Adipocyte (in vitro differentiated cells): ENCODE measurements at regions not wholly inside any gene's neighbourhood (a gene's known extent, or its start where the extent isn't known, plus 50 kb on each side); places are given as distances from the start of the nearest gene placed in this dataset.

ENCODE experiments used
- DNase-seq: peaks from one replicate; pipeline ENCODE4 v3.0.0-alpha.2; 2015; ENCODE audit warnings: low read depth
- H3K27me3 ChIP-seq: replicated peaks from 2 replicates; pipeline ENCODE4 v1.7.0; 2013; ENCODE audit warnings: mild to moderate bottlenecking, low read length, moderate library complexity; ENCODE audit not compliant: control insufficient read depth, insufficient read depth
- H3K36me3 ChIP-seq: 2 replicates; pipeline ENCODE4 v1.7.0; 2013; ENCODE audit warnings: low read length, mild to moderate bottlenecking, moderate library complexity; ENCODE audit not compliant: control insufficient read depth, insufficient read depth, severe bottlenecking
- H3K4me1 ChIP-seq: 2 replicates; pipeline ENCODE4 v1.7.0; 2013; ENCODE audit warnings: mild to moderate bottlenecking, low read length, moderate library complexity; ENCODE audit not compliant: control insufficient read depth, insufficient read depth
- H3K4me3 ChIP-seq: 2 replicates; pipeline ENCODE4 v1.7.0; 2013; ENCODE audit warnings: mild to moderate bottlenecking, low read length, moderate library complexity
- H3K9ac ChIP-seq: 2 replicates; pipeline ENCODE4 v1.7.0; 2013; ENCODE audit warnings: mild to moderate bottlenecking, low read length, moderate library complexity
- H3K9me3 ChIP-seq: 2 replicates; pipeline ENCODE4 v1.7.0; 2013; ENCODE audit warnings: mild to moderate bottlenecking, low read length, moderate library complexity; ENCODE audit not compliant: control insufficient read depth

DNA sequence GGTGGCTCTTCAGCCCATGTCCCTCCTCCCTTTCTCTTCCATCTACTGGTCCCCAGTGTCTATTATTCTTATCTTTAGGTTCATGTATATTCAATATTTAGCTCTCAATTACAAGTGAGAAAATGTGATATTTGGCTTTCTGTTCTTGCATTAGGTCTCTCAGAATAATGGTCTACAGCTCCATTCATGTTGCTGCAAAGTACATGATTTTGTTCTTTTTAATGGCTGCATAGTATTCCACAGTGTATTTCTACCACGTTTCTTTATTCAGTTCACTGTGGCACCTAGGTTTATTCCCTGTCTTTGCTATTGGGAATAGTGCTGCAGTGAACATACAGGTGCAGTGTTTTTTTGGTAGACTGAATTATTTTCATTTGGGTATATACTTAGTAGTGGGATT, 1308.8 kb downstream of the EFNA5 start:
- no peak overlapping the region for H3K9ac ChIP-seq
- no peaks in the 10 kb centered on the region for H3K36me3 ChIP-seq
- DNase-seq, result no peak
- no peaks in the 10 kb centered on the region for H3K4me1 ChIP-seq
- H3K4me3 ChIP-seq, result no peak overlapping the region
- no peaks in the 10 kb centered on the region for H3K27me3 ChIP-seq
- peaks cover 4% of the 10 kb centered on the region for H3K9me3 ChIP-seq

DNA sequence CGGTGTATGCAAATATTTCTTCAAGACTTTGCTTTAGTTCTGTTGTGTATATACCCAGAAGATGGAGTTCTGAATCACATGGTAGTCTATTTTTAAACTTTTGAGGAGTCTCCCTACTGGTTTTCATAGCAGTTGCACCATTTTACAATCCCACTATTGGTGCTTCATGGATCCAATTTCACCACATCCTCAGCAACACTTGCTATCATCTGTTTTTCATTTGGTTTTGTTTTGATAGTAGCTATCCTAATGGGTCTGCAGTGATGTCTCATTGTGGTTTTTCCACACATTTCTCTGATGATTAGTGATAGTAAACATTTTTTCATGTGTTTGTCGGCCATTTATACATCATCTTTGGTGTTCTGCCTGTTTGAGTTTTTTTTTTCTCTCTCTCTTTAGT, 1339.3 kb downstream of the EFNA5 start:
- no peaks in the 10 kb centered on the region for H3K4me1 ChIP-seq
- peak; percentile 76 for DNase-seq
- H3K36me3 ChIP-seq, result no peaks in the 10 kb centered on the region
- H3K27me3 ChIP-seq, result no peaks in the 10 kb centered on the region
- no peaks in the 10 kb centered on the region for H3K9me3 ChIP-seq
- no peak overlapping the region for H3K9ac ChIP-seq
- H3K4me3 ChIP-seq, result no peak overlapping the region

DNA sequence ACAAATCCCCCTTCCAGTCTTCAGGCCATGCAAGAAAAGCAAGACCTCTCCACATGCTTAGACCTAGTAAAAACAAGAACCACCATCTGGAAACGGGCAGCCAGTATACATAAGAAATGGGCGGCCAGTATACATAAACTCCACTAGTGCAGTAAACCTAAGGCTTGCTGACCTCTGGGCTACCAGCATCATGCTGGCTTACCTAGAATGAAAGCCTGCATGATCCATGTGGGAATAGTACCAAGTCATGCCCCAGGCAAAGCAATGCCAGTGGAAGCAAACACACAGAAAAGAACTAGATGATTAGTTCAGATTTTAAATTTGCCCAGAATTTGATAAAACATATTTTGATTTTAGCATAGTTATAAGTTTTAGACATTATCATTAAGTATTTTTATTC, 1346.4 kb downstream of the EFNA5 start:
- Histone ChIP-seq H3K9ac (no peak overlapping the region), H3K9me3 (no peaks in the 10 kb centered on the region), H3K27me3 (peaks cover 3% of the 10 kb centered on the region), H3K4me3 (no peak overlapping the region), H3K36me3 (no peaks in the 10 kb centered on the region), H3K4me1 (no peaks in the 10 kb centered on the region)
- DNase-seq, result no peak

DNA sequence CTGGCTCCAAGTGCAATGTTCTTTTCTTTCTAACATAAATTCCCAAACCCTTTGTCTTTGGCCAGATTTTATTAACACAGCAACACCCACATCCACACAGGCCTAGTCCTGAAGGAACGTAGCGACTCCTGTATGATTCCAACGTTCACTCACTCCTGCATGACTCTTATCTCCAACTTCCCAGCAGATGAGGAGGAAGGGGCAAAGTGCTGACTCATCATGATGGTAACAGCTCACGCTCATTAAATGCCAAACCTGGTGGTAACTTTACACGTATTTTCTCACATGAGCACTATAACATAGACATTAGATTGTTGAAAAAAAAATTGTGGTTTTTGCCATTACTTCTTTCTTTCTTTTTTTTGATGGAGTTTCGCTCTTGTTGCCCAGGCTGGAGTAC, 1349.5 kb downstream of the EFNA5 start:
- no peaks in the 10 kb centered on the region for H3K36me3 ChIP-seq
- no peak overlapping the region for H3K9ac ChIP-seq
- no peak overlapping the region for H3K4me3 ChIP-seq
- peaks cover 3% of the 10 kb centered on the region for H3K27me3 ChIP-seq
- peaks cover 3% of the 10 kb centered on the region for H3K9me3 ChIP-seq
- no peaks in the 10 kb centered on the region for H3K4me1 ChIP-seq
- DNase-seq, result no peak

DNA sequence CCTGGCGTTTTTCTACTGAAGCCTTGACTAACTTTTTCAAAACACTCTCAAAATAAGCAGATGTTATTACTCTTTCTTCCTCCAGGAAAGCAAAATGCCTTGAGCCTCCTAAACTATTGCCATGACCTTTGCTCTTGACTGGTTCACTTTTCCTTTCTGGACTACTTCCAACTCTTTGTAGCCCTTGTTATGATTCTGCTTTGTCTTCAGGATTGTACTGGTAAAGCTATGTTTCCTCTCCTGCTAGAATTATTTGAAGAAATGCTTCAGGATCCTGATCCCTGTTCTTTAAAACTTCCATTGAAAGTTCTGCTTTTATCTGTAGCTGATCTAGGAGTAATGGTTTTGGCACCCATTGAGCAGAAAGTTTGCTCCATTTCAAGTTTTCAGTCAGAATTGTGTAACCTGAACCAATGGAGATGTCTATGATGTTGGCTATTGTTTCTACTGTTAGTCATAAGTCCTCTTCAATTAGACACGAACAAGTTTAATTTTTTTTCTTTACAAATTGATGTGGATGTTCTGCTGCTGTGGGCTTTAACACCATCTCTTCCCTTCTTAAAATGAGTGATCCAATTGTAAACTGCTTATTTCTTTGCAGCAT, 1356.4 kb downstream of the EFNA5 start:
- no peaks in the 10 kb centered on the region for H3K27me3 ChIP-seq
- no peak overlapping the region for H3K9ac ChIP-seq
- peaks cover 3% of the 10 kb centered on the region for H3K9me3 ChIP-seq
- H3K4me3 ChIP-seq, result no peak overlapping the region
- peak; percentile 64 for DNase-seq
- H3K36me3 ChIP-seq, result no peaks in the 10 kb centered on the region
- peaks cover 7% of the 10 kb centered on the region for H3K4me1 ChIP-seq

DNA sequence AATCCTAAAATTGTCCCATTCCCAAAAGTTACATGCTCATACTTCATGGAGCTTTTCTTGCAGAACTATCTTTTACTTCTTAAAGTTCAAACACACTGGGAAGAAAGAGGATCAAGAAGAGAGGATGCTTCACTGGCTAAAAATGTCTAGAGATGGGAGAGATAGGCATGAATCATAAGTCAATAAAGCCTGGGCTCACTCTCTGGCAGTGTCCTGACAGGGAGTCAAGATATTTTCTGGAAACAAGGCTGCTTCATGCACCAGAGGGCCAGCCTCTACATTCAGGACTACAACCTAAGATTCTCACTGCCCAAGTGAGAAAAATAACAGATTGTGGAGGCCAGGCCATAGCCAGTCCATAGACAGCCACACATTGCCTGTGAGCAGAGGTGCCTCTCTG, 1358.4 kb downstream of the EFNA5 start:
- Histone ChIP-seq H3K4me1 (peaks cover 7% of the 10 kb centered on the region), H3K9ac (no peak overlapping the region), H3K36me3 (no peaks in the 10 kb centered on the region), H3K9me3 (no peaks in the 10 kb centered on the region), H3K27me3 (no peaks in the 10 kb centered on the region), H3K4me3 (no peak overlapping the region)
- DNase-seq, result peak; percentile 72

DNA sequence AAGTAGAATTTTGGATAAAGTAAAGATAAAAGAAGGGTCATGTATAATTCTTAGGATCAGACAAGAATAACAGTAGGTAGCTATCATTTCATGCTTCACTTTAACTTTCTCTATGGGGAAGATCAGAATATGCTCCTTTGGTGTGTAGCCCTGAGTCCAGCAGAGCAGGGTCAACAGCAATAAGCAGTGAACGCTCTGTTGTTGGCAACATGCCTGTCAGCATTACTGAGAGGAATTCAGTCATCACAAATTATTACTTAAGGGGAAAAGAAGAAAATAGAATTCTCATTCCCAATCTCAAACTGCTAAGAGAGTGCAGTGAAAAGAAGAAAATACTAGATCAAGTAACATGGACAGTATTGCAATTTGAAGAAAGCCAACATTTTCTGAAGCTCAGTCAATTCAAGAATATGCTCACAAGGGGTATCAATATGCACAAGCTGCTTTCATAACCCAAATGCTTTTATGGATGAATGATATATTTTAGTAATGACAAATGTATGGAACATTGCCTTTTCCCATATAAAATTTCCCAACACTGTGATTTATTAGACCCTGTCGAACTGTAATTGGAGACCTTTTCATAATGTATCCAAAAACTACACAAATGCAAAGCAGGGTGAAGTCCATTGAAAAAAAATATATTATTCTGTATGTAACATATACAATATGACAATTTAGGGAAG, 1359.4 kb downstream of the EFNA5 start:
- no peak overlapping the region for H3K4me3 ChIP-seq
- peak; percentile 61 for DNase-seq
- H3K9ac ChIP-seq, result no peak overlapping the region
- no peaks in the 10 kb centered on the region for H3K9me3 ChIP-seq
- no peaks in the 10 kb centered on the region for H3K27me3 ChIP-seq
- no peaks in the 10 kb centered on the region for H3K36me3 ChIP-seq
- peaks cover 7% of the 10 kb centered on the region for H3K4me1 ChIP-seq

DNA sequence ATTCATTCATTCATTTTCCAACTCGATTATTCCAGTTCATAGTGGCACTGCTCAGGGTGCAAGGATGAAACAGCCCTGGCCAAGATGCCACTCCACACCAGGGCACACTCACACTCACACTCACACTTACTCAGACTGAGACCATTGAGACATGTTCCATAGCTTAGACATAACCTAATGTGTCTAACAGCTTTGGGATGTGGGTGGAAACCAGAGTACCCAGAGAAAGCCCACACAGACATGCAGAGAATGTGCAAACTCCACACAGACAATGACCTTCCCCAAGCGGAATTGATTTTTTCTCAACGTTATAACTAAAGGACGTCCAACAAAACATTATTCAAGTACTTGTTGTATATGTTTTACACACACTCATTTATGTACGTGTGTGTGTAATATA, 1363.5 kb downstream of the EFNA5 start:
- Histone ChIP-seq H3K27me3 (no peaks in the 10 kb centered on the region), H3K9me3 (no peaks in the 10 kb centered on the region)

DNA sequence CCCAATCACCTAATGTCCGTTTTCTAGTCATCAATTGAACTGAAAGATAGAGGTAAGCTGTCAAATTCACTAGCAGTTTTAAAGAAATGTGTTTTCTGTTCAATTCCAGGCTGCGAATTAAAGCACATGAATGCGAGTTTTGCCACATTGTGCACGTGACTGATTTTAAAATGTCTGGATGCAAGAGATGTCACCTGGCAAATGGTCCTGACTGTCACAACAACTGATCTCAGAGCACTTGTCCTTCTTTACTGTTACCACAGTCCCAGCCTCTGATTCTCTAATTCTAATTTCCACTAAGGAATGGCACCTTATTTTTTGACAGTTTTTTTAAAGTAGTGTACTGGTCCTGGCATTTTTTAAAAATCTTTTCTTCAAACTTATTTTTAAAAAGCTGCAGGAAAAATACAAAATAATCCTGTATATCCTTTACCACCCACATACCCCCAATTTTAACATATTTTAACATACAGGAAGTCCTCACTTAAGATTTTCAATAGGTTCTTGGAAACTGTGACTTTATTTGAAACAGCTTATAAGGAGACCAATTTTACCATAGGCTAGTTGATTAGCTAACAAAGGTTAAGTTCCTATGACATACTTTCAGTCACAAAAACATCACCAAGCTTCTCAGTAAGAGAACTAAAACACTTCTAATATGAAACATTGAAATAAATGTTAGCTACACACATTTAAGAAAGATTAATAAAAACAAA, 1364.3 kb downstream of the EFNA5 start:
- no peaks in the 10 kb centered on the region for H3K36me3 ChIP-seq
- DNase-seq, result no peak
- H3K4me1 ChIP-seq, result no peaks in the 10 kb centered on the region
- no peak overlapping the region for H3K9ac ChIP-seq
- H3K9me3 ChIP-seq, result no peaks in the 10 kb centered on the region
- no peak overlapping the region for H3K4me3 ChIP-seq
- H3K27me3 ChIP-seq, result no peaks in the 10 kb centered on the region

More for the DNA sequence above, 1363.5 kb downstream of the EFNA5 start:
- DNase-seq, result no peak
- H3K4me3 ChIP-seq, result no peak overlapping the region
- no peak overlapping the region for H3K9ac ChIP-seq
- no peaks in the 10 kb centered on the region for H3K36me3 ChIP-seq
- H3K4me1 ChIP-seq, result no peaks in the 10 kb centered on the region

DNA sequence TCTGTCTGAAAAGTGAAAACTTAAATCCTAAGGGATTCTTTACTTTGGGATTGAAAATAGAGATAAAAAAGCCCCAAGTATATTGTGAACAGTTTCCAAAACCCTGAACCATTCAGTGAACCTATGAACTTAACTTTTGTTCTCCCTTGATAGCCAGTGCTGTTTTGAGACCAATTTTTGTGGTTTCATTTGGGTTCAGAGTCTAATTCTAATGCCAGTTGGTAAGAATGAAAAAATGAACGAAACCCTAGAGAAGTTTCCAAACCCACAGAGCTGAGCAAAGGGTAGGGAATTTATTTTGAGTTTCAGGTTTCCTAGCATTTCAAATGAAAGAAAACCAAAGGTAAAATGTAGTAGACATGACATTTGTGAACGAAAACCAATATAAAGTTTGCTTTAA, 1366.8 kb downstream of the EFNA5 start:
- DNase-seq, result peak; percentile 51
- Histone ChIP-seq H3K27me3 (no peaks in the 10 kb centered on the region), H3K36me3 (no peaks in the 10 kb centered on the region), H3K4me3 (no peak overlapping the region), H3K9ac (no peak overlapping the region), H3K4me1 (no peaks in the 10 kb centered on the region), H3K9me3 (no peaks in the 10 kb centered on the region)

DNA sequence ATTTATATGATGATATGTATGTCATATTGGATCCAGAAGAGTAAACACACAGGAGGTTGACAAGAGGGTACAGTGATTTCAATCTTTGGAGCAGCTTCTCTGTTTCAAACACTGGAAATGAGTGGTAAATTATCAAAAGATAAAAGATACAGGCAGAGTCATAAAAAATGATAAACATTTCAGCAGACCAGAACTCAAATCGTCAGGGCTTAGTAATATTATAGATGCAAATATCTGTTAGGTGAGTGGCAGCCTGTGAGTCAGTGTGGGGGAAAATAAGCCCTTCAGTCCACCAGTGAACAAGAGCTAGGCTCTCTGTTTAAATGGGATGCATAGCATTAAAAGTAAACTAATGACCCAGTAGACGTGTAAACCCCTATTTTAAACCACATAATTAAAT, 1378.1 kb downstream of the EFNA5 start:
- Histone ChIP-seq H3K9me3 (no peaks in the 10 kb centered on the region), H3K4me1 (peaks cover 6% of the 10 kb centered on the region), H3K27me3 (no peaks in the 10 kb centered on the region), H3K36me3 (no peaks in the 10 kb centered on the region), H3K4me3 (no peak overlapping the region), H3K9ac (no peak overlapping the region)
- DNase-seq, result peak; percentile 10
